ENCODE measurements at regions not wholly inside any gene's neighbourhood (a gene's known extent, or its start where the extent isn't known, plus 50 kb on each side); places are given as distances from the start of the nearest gene placed in this dataset.
A peak's percentile ranks its signal among the peaks of the same experiment; 100 is the strongest.
"Not testable (repeated sequence)": the region's sequence is repeated elsewhere in the genome, so short reads cannot be mapped to it uniquely, and the experiment has no call there.

GRCh38 chr4:156538651-156539257 is 432.8 kb downstream of the PDGFC start:
- no peak for DNase-seq

- no peak for DNase-seq
Observed at GRCh38 chr4:156538210-156538609, 433.4 kb downstream of the PDGFC start.

- no peak for DNase-seq
Observed at GRCh38 chr4:156537286-156537685, 434.3 kb downstream of the PDGFC start.

GRCh38 chr4:156536661-156537060 is 434.9 kb downstream of the PDGFC start:
- DNase-seq: peak; percentile 40

- DNase-seq: no peak
Observed at GRCh38 chr4:156534205-156534604, 437.4 kb downstream of the PDGFC start.

GRCh38 chr4:156528216-156528615 is 443.4 kb downstream of the PDGFC start:
- DNase-seq: no peak

- DNase-seq: no peak
Observed at GRCh38 chr4:156527237-156527993, 444.2 kb downstream of the PDGFC start.

- DNase-seq: no peak
Observed at GRCh38 chr4:156523991-156524390, 447.6 kb downstream of the PDGFC start.

- DNase-seq: no peak
Observed at GRCh38 chr4:156523492-156523891, 448.1 kb downstream of the PDGFC start.

GRCh38 chr4:156521631-156522030 is 450.0 kb downstream of the PDGFC start:
- no peak for DNase-seq

- DNase-seq: no peak
Observed at GRCh38 chr4:156517956-156518355, 453.6 kb downstream of the PDGFC start.

- DNase-seq: no peak
Observed at GRCh38 chr4:156517546-156517945, 454.1 kb downstream of the PDGFC start.

GRCh38 chr4:156516698-156517097 is 454.9 kb downstream of the PDGFC start:
- DNase-seq: no peak

- DNase-seq: no peak
Observed at GRCh38 chr4:156515295-156515694, 456.3 kb downstream of the PDGFC start.

GRCh38 chr4:156512622-156513021 is 459.0 kb downstream of the PDGFC start:
- no peak for DNase-seq

- DNase-seq: not testable (repeated sequence)
Observed at GRCh38 chr4:156509921-156510320, 461.7 kb downstream of the PDGFC start.

GRCh38 chr4:156505341-156505955 is 466.2 kb downstream of the PDGFC start:
- no peak for DNase-seq

GRCh38 chr4:156503119-156503518 is 468.5 kb downstream of the PDGFC start:
- DNase-seq: no peak

- DNase-seq: no peak
Observed at GRCh38 chr4:156501962-156502361, 469.6 kb downstream of the PDGFC start.

GRCh38 chr4:156499684-156500083 is 471.9 kb downstream of the PDGFC start:
- DNase-seq: no peak

GRCh38 chr4:156497486-156497885 is 474.1 kb downstream of the PDGFC start:
- DNase-seq: no peak

GRCh38 chr4:156496797-156497196 is 474.8 kb downstream of the PDGFC start:
- DNase-seq: peak; percentile 65

GRCh38 chr4:156495836-156496235 is 475.8 kb downstream of the PDGFC start:
- DNase-seq: no peak

- no peak for DNase-seq
Observed at GRCh38 chr4:156495091-156495490, 476.5 kb downstream of the PDGFC start.
